ENCODE measurements at regions not wholly inside any gene's neighbourhood (a gene's known extent, or its start where the extent isn't known, plus 50 kb on each side); places are given as distances from the start of the nearest gene placed in this dataset.

- ATAC-seq (no peak), FAIRE-seq (no peak), DNase-seq (ENCODE audit: low spot score) (no peak)
- Histone ChIP-seq H3K27ac (ENCODE audit: extremely low read length, insufficient read depth, low read length) (no peak overlapping the region), H3K9ac (ENCODE audit: insufficient read depth, low read depth, low read length) (no peak overlapping the region), H4K20me1 (ENCODE audit: insufficient read depth, low read length) (no peaks in the 10 kb centered on the region), H3K4me3 (replicated peaks in 1 of 3; ENCODE audit: insufficient read depth in 1 of 3, low read depth in 2 of 3, low read length in 3 of 3) (no peak overlapping the region), H3K27me3 (ENCODE audit: control insufficient read depth in 1 of 2, insufficient read depth in 2 of 2, low read length in 2 of 2) (peaks cover 1 to 6% of the 10 kb centered on the region in 2 experiments; a peak in 2 of 5 replicates), H2AFZ (ENCODE audit: low read length) (no peak overlapping the region), H3K4me1 (ENCODE audit: insufficient read depth, low read length) (peaks cover 14% of the 10 kb centered on the region; the same call in 1 of the 2 replicates), H3K4me2 (ENCODE audit: low read depth, low read length) (no peak overlapping the region), H3K79me2 (ENCODE audit: insufficient read depth, low read length) (no peaks in the 10 kb centered on the region), H3K9me3 (ENCODE audit: low read length) (peaks cover 6% of the 10 kb centered on the region; the same call in 1 of the 2 replicates), H3K36me3 (replicated peaks in 1 of 2; ENCODE audit: control insufficient read depth in 1 of 2, insufficient read depth in 2 of 2, low read length in 2 of 2) (no peaks in the 10 kb centered on the region)
- ChIA-PET CTCF (ENCODE audit: low intra/inter-chr PET ratio, low total read pairs) (no interaction called here), POLR2A (no interaction called here)
- in situ Hi-C loops (cut with HindIII; ENCODE audit: extremely low pct_ligation_motif_present, low pct_unique_long_range_greater_than_20kb) = no loop called here
- 45% methylated on average over 11 of the region's 11 CpGs for WGBS (ENCODE audit: low lambda C conversion rate)
- no TSS peak for BruUV-seq (replicated peaks)
- intact Hi-C loops (cut with micrococcal nuclease; ENCODE audit: unreplicated experiment) = no loop called here
- no peak for TF ChIP-seq EEA1 (CRISPR knock-in tag; IDR thresholded peaks at IDR 0.05; ENCODE audit: borderline replicate concordance)
- TF ChIP-seq HES4 (CRISPR knock-in tag; IDR thresholded peaks at IDR 0.05; ENCODE audit: borderline replicate concordance) = no peak
- TF ChIP-seq RNF219 (CRISPR knock-in tag; IDR thresholded peaks at IDR 0.05) = no peak
- TF ChIP-seq FLYWCH1 (CRISPR knock-in tag; IDR thresholded peaks at IDR 0.05) = no peak
- TF ChIP-seq ZNF121 (CRISPR knock-in tag; IDR thresholded peaks at IDR 0.05) = no peak
- no peak for TF ChIP-seq NR2F6 (IDR thresholded peaks at IDR 0.05)
- no peak for TF ChIP-seq NR2F6 (CRISPR knock-in tag; IDR thresholded peaks at IDR 0.05)
- TF ChIP-seq ZBTB26 (CRISPR knock-in tag; IDR thresholded peaks at IDR 0.05; ENCODE audit: borderline replicate concordance) = no peak
- TF ChIP-seq ZBTB4 (CRISPR knock-in tag; IDR thresholded peaks at IDR 0.05; ENCODE audit: borderline replicate concordance) = no peak
- no peak for TF ChIP-seq GFI1 (CRISPR knock-in tag; IDR thresholded peaks at IDR 0.05; ENCODE audit: borderline replicate concordance)
- no peak for TF ChIP-seq ZBTB10 (CRISPR knock-in tag; IDR thresholded peaks at IDR 0.05; ENCODE audit: borderline replicate concordance)
- no peak for TF ChIP-seq BRCA1 (CRISPR knock-in tag; IDR thresholded peaks at IDR 0.05)
These were observed 134.7 kb upstream of the RFLNA start for GRCh38 chr12:124160097-124160756.
